HepG2 (cell line): ENCODE measurements at regions not wholly inside any gene's neighbourhood (a gene's known extent, or its start where the extent isn't known, plus 50 kb on each side); places are given as distances from the start of the nearest gene placed in this dataset.

Experiments used
- ATM ChIP-seq: fragments of 450-650 bp; IDR thresholded peaks from 2 replicates; pipeline ENCODE4 v1.7.1; 2017; ENCODE audit warnings: mild to moderate bottlenecking, borderline replicate concordance
- BCL6 ChIP-seq: IDR thresholded peaks from 2 replicates; pipeline ENCODE4 v1.6.1; 2016; ENCODE audit warnings: missing genetic modification reagents, missing compliant biosample characterization
- CENPBD1 ChIP-seq: sonication (generic); formaldehyde crosslinking; IDR thresholded peaks from 2 replicates; pipeline ENCODE4 v1.8.0; 2022; ENCODE audit warnings: missing genetic modification reagents, low read depth, mild to moderate bottlenecking, borderline replicate concordance
- DMAP1 ChIP-seq: IDR thresholded peaks from 2 replicates; pipeline ENCODE4 v1.6.1; 2016
- KDM2A ChIP-seq: sonication (generic); formaldehyde crosslinking; IDR thresholded peaks from 2 replicates; pipeline ENCODE4 v1.4.0; 2020; ENCODE audit warnings: low read depth, missing genetic modification reagents, borderline replicate concordance
- MIXL1 ChIP-seq: IDR thresholded peaks from 2 replicates; pipeline ENCODE4 v1.6.1; 2016
- MZF1 ChIP-seq: sonication (generic); formaldehyde crosslinking; IDR thresholded peaks from 2 replicates; pipeline ENCODE4 v1.8.1; 2023; ENCODE audit warnings: mild to moderate bottlenecking, missing genetic modification reagents, borderline replicate concordance
- NCOA2 ChIP-seq: sonication (generic); formaldehyde crosslinking; IDR thresholded peaks from 2 replicates; pipeline ENCODE4 v1.8.0; 2022; ENCODE audit warnings: inconsistent platforms
- NFIB ChIP-seq: sonication (generic); formaldehyde crosslinking; IDR thresholded peaks from 2 replicates; pipeline ENCODE4 v1.9.0; 2021; ENCODE audit warnings: missing genetic modification reagents, mild to moderate bottlenecking, borderline replicate concordance
- NR0B2 ChIP-seq: sonication (generic); formaldehyde crosslinking; IDR thresholded peaks from 2 replicates; pipeline ENCODE4 v1.4.0; 2020; ENCODE audit warnings: mild to moderate bottlenecking, missing genetic modification reagents
- RCOR2 ChIP-seq: IDR thresholded peaks from 2 replicates; pipeline ENCODE4 v1.6.1; 2016; ENCODE audit warnings: missing biosample characterization, missing genetic modification reagents
- SIX4 ChIP-seq: sonication (generic); formaldehyde crosslinking; IDR thresholded peaks from 2 replicates; pipeline ENCODE4 v1.4.0; 2020; ENCODE audit warnings: missing genetic modification reagents
- SMC3 ChIP-seq: IDR thresholded peaks from 2 replicates; pipeline ENCODE4 v1.6.1; 2011; ENCODE audit warnings: low read length, improper control_type of control experiment
- SOX6 ChIP-seq, 2 experiments: fragments of 450-650 bp in 1 of 2; sonication (generic) in 1 of 2; formaldehyde crosslinking in 1 of 2; IDR thresholded peaks; 2 replicates each; pipeline versions ENCODE4 v1.4.0 to v1.6.1; 2017 to 2020; ENCODE audit warnings: antibody characterized with exemption in 1 of 2, mild to moderate bottlenecking in 1 of 2, missing genetic modification reagents in 1 of 2
- ZBTB39 ChIP-seq: sonication (generic); formaldehyde crosslinking; IDR thresholded peaks from 2 replicates; pipeline ENCODE4 v1.5.0; 2020; ENCODE audit warnings: missing genetic modification reagents
- ZC3H4 ChIP-seq: sonication (generic); formaldehyde crosslinking; IDR thresholded peaks from 2 replicates; pipeline ENCODE4 v1.4.0; 2020; ENCODE audit warnings: missing genetic modification reagents, borderline replicate concordance
- ZNF10 ChIP-seq: sonication (generic); formaldehyde crosslinking; IDR thresholded peaks from 2 replicates; pipeline ENCODE4 v1.4.0; 2020; ENCODE audit warnings: mild to moderate bottlenecking, low read depth, missing genetic modification reagents, borderline replicate concordance
- ZNF24 ChIP-seq: fragments of 450-650 bp; IDR thresholded peaks from 2 replicates; pipeline ENCODE4 v1.6.1; 2017; ENCODE audit warnings: antibody characterized with exemption, mild to moderate bottlenecking
- ZNF296 ChIP-seq: sonication (generic); formaldehyde crosslinking; conservative IDR thresholded peaks from 2 replicates; pipeline ENCODE4 v1.5.0; 2020; ENCODE audit warnings: mild to moderate bottlenecking, missing genetic modification reagents
- ZNF326 ChIP-seq: sonication (generic); formaldehyde crosslinking; IDR thresholded peaks from 2 replicates; pipeline ENCODE4 v1.4.0; 2020; ENCODE audit warnings: missing genetic modification reagents, borderline replicate concordance
- ZNF44 ChIP-seq: sonication (generic); formaldehyde crosslinking; IDR thresholded peaks from 2 replicates; pipeline ENCODE4 v1.5.1; 2020; ENCODE audit warnings: mild to moderate bottlenecking, missing genetic modification reagents
- ZNF451 ChIP-seq: sonication (generic); formaldehyde crosslinking; IDR thresholded peaks from 2 replicates; pipeline ENCODE4 v1.5.0; 2020; ENCODE audit warnings: mild to moderate bottlenecking, missing genetic modification reagents
- ZNF543 ChIP-seq: sonication (generic); formaldehyde crosslinking; IDR thresholded peaks from 2 replicates; pipeline ENCODE4 v1.4.0; 2020; ENCODE audit warnings: mild to moderate bottlenecking, missing genetic modification reagents
- ZNF615 ChIP-seq: sonication (generic); formaldehyde crosslinking; IDR thresholded peaks from 2 replicates; pipeline ENCODE4 v1.5.0; 2020; ENCODE audit warnings: mild to moderate bottlenecking, missing genetic modification reagents, borderline replicate concordance
- ZNF773 ChIP-seq: sonication (generic); formaldehyde crosslinking; IDR thresholded peaks from 2 replicates; pipeline ENCODE4 v1.4.0; 2020; ENCODE audit warnings: missing genetic modification reagents, borderline replicate concordance
- ZNF879 ChIP-seq: sonication (generic); formaldehyde crosslinking; IDR thresholded peaks from 2 replicates; pipeline ENCODE4 v1.8.1; 2023; ENCODE audit warnings: missing genetic modification reagents
- ZNF891 ChIP-seq: sonication (generic); formaldehyde crosslinking; IDR thresholded peaks from 2 replicates; pipeline ENCODE4 v1.5.0; 2020; ENCODE audit warnings: mild to moderate bottlenecking, missing genetic modification reagents
- TF ChIP-seq, protein P1 (sequence below): sonication (generic); formaldehyde crosslinking; IDR thresholded peaks from 2 replicates; pipeline ENCODE4 v1.4.0; 2020; ENCODE audit warnings: mild to moderate bottlenecking, missing genetic modification reagents

- TF ChIP-seq ZNF44 (no peak), ZC3H4 (CRISPR knock-in tag) (no peak), NCOA2 (peak; percentile 94), NFIB (CRISPR knock-in tag) (no peak), RCOR2 (CRISPR knock-in tag) (peak; percentile 95), ATM (no peak), ZNF326 (no peak), NR0B2 (CRISPR knock-in tag) (no peak), ZNF296 (CRISPR knock-in tag) (no peak), ZNF891 (CRISPR knock-in tag) (no peak), SIX4 (peak; percentile 84; the same call in 1 of the 2 replicates), SOX6 (IDR thresholded peaks at IDR 0.05) (no peak), SOX6 (CRISPR knock-in tag; IDR thresholded peaks at IDR 0.05) (peak; percentile 97), BCL6 (peak; percentile 95), ZNF24 (peak; percentile 55; the same call in 1 of the 2 replicates), ZNF10 (no peak), ZNF879 (CRISPR knock-in tag) (no peak), CENPBD1 (CRISPR knock-in tag) (no peak), KDM2A (peak; percentile 40; the same call in 1 of the 2 replicates), ZNF451 (no peak), ZNF615 (no peak; the same call in 1 of the 2 replicates), ZNF543 (CRISPR knock-in tag) (peak; percentile 15; the same call in 1 of the 2 replicates), MZF1 (CRISPR knock-in tag) (no peak), ZNF773 (CRISPR knock-in tag) (no peak), ZBTB39 (CRISPR knock-in tag) (no peak), MIXL1 (CRISPR knock-in tag) (peak; percentile 99), SMC3 (no peak), DMAP1 (CRISPR knock-in tag) (no peak)
- TF ChIP-seq, protein P1, sequence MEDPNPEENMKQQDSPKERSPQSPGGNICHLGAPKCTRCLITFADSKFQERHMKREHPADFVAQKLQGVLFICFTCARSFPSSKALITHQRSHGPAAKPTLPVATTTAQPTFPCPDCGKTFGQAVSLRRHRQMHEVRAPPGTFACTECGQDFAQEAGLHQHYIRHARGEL, result no peak
These were observed 113.4 kb downstream of the ASB7 start (continued) for GRCh38 chr15:100715571-100716455.
